SK-N-DZ (cell line): ENCODE measurements at regions not wholly inside any gene's neighbourhood (a gene's known extent, or its start where the extent isn't known, plus 50 kb on each side); places are given as distances from the start of the nearest gene placed in this dataset.

Source experiments
- DNase-seq: peaks from one replicate; pipeline ENCODE4 v3.0.0-alpha.2; 2015; ENCODE audit warnings: low spot score

DNA sequence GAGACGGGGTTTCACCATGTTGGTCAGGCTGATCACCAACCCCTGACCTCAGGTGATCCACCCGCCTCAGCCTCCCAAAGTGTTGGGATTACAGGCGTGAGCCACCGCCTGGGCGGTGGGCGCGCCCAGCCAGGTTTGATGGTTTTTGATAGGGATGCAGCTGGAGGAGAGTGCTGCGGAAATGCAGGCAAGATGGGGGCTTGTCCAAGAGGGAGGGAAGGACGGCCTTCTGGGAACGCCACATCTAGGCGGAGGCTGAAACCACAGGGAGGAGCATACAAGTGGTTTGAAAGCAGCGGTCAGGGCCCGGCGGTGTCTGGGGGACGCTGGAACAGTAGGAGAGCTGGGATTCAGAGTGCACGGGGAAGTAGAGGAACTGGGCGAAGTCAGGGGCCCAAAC, 134.6 kb downstream of the VRK1 start:
- no peak for DNase-seq

DNA sequence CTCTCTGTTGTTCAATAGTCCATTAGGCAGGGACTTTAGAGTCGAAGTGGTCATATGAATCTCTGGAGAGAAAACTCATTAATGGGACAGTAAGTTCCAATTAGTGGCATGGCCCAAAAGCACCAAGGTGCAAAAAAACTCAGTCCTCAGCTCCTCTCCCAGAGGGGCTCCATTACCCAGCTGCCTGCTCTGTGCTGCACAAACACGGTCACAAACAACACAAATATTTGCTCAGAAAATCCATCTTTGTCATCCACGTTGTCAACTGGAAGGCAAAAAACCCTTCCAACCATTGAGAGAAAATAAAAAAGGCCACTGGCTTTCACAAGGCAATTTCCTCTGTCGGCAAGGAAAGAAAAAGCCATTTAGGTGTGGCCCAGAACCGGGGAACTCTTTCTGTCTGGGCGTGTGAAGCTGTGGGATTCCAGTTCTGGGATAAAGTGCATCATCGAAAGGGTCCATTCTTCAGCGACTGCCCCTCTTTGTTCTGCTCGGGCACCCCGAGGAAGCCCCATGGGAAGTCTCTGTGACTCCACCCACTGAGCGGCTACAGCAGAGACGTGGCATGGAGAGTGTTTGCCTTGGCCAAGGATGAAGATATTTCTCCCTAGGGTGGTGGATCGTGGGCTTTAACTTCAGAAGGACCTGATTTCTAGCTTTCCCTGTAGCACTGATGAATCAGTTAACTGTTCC, 137.6 kb downstream of the VRK1 start:
- no peak for DNase-seq

- no peak for DNase-seq
Observed at GRCh38 chr14:96938946-96939345, 141.8 kb downstream of the VRK1 start.

- no peak for DNase-seq
Observed at GRCh38 chr14:96940009-96940408, 142.8 kb downstream of the VRK1 start.

GRCh38 chr14:96944297-96944696, 147.1 kb downstream of the VRK1 start:
- no peak for DNase-seq

GRCh38 chr14:96945721-96946120, 148.5 kb downstream of the VRK1 start:
- no peak for DNase-seq

GRCh38 chr14:96949594-96949993, 152.4 kb downstream of the VRK1 start:
- no peak for DNase-seq

DNA sequence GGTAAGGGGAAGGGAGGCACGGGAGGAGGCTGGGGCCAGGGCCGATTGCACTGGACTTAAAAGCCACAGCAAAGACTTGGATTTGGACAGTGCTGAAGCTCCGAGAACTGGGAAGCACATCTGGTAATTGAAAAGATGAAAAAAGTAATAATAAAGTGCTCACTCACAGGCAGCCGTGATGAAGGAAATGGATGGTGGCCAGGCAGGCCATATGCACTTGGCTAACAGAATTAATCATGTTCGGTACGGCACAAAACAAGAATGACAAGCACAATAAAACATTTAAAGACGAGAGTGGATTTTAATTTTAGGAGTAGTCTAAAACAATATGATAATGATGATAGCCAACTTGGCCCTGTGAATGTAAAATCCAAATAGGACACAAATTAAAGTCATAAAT, 154.3 kb downstream of the VRK1 start:
- DNase-seq: no peak

DNA sequence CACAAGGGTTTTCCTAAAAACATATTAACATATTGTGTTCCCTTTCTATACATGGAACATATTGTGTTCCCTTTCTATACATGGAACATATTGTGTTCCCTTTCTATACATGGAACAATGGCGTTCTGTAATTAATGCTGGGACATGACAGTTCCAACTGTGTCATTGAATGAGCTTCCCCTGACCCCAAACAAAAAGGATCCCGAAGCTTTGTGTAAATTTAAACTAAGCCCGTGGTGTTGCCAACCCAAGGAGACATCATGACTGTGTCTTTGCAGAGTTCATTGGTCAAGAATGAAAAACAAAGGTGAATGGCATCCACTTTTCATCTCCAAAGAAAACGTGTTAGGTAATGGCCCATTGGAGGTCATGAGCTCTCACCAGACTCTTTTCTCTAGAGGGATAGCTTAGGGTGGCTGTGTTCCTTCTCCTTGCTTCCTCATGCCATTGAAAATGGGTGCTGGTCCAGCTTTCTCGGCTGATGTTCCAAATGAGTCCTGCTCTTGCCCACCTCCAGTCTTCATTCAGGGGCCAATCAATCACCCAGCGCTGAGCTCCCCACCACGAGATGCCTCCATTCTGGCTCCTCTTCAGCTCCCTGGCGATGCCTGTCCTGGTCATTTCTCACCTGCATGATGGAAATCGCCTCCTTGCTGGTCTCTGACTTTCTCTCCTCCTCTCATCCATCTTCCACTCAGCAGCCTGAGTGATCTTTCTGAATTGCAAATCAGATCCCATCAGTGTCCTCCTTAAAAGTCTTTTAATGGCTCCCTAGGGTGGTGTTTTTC, 156.1 kb downstream of the VRK1 start:
- no peak for DNase-seq

DNA sequence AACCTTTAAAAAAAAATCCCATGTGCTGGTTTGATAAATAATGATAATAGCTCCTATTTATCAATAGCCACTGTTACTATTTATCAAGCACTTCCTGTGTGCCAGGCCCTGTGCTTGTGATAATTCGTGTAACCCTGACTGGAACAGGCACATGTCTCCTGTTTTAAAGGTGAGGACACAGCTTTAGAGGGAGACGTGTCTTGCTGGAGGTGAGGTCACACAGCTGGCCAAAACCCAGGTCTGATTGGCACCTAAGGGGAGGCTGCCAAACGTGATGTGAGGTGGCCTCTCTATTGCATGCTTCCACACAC, 156.6 kb downstream of the VRK1 start:
- DNase-seq: no peak

GRCh38 chr14:96956464-96957239, 159.5 kb downstream of the VRK1 start:
- DNase-seq: no peak

DNA sequence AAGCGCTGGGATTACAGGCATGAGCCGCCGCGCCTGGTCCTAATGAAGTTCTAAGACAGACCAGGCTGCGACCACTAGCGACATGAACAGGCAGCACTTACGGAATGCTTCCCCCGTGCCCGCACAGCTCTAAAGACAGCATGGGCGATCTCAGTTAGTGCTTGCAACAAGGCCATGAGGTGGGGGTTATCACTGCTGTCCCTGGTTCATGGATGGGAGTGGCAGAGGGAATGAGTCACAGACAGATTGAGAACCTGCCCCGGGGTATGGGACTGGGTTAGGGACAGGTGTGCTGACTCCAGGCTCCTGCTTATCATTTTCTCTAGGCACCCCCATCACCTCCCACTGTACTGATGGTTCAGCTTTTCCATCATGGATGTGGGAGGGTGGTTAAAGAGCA, 160.9 kb downstream of the VRK1 start:
- DNase-seq: no peak

DNA sequence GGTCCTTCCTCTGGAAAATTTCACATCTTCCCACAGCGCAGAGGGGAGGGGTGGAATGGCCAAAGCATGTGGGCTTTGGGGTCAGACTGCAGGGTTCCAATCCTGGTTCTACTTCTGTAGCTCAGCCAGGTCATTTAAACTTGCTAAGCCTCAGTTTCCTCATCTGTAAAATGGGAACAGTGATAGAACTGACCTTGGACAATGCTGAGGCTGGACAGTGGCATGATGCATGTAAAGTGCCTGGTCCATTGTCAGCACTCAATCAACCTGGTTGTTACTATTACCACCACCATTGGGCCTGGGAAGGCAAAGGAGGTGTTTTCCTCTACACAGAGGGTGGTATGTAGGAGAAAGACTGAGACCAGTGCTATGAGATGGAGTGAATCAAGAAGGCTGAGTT, 162.8 kb downstream of the VRK1 start:
- DNase-seq: no peak

DNA sequence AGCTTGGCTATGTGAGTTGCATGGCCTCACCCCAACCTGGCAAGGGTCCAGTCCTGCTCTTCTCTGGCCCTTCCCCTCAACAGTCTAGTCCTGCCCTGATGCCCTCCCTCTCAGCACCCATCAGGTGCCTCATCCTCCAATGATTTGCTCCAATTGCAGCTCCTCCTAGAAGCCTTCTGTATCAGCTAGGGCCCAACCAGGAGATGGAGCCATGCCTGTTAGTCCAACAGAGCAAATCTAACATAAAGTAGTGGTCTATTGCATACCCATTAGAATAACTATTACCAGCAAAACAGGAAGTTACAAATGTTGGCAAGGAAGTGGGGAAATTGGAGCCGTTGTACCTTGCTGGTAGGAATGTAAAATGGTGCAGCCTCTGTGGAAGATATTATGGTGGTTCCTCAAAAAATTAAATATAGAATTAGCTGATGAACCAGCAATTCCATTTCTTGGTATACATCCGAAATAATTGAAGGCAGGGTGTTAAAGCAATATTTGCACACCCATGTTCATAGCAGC, 163.5 kb downstream of the VRK1 start:
- no peak for DNase-seq

DNA sequence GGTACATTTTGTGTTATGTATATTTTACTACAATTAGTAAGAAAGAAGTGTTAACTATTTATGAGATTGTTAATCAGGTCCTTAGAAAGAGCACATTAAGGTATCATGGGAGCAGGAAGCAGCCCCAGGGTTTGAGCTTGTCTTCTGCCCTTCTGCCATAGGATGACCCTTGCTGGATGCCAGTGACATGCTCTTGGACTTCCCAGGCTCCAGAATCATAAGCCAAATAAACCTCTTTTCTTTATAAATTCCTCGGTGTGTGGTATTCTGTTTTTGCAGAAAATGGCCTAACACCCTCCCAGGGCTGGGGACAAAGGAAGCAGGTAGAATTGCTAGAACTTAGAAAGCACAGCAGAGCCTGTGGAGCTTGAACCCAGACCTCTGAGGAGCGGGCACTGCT, 164.7 kb downstream of the VRK1 start:
- no peak for DNase-seq

- no peak for DNase-seq
Observed at GRCh38 chr14:96962337-96962736, 165.2 kb downstream of the VRK1 start.

- no peak for DNase-seq
Observed at GRCh38 chr14:96964726-96965415, 167.7 kb downstream of the VRK1 start.

DNA sequence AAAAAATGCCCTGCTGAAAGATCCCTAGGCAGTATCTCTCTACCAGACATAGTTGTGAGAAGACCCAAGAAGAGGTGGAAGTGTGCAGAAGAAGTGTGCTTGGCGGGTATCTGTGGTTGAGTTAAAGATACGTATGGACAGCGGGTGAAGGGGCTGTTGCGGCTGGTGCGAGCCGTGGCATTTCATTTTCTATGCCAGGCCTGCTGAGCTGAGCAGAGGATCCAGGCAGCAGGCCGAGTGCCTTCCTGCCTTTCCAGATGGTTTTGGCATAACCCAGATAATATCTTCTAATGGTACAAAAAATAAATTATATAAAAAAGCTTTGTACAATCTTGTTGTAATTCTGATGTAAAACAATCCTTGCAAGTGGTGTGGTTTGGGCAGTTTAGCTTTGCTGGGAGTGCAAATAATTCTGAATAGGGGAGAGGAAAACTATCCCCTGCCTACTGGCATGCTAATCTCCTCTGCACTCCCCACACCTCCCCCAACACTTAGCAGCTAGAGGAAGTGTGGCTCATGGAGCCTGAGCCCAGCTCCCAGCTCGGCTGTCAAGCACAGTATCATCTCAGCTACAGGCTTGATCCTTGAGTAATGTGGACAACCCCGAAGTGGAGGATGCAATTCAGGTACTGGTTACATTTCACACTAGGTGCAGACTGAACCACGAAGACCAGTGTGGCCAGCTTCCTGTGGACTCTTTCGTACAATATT, 168.9 kb downstream of the VRK1 start:
- no peak for DNase-seq

DNA sequence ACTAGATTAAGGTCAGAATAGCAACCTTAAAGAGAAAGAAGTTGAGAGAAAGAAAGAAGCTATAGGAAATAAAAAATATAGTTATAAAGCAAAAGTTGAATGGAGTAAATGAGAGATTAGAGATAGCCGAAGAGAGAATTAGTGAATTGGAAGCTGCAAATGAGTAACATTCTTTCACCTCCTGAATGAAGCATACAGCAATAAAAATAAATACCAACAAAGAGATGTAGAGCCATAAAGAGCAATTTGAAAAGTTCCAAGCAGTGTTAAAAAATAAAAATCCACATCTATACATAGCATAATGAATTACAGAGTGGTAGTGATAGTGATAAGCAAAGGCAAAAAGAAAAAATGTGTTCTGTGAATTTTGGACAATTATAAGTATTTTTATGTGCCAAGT, 177.9 kb downstream of the VRK1 start:
- DNase-seq: no peak

- DNase-seq: no peak
Observed at GRCh38 chr14:96978525-96979272, 181.5 kb downstream of the VRK1 start.
